ENCODE measurements at regions not wholly inside any gene's neighbourhood (a gene's known extent, or its start where the extent isn't known, plus 50 kb on each side); places are given as distances from the start of the nearest gene placed in this dataset.
"Not testable (repeated sequence)": the region's sequence is repeated elsewhere in the genome, so short reads cannot be mapped to it uniquely, and the experiment has no call there.

DNA sequence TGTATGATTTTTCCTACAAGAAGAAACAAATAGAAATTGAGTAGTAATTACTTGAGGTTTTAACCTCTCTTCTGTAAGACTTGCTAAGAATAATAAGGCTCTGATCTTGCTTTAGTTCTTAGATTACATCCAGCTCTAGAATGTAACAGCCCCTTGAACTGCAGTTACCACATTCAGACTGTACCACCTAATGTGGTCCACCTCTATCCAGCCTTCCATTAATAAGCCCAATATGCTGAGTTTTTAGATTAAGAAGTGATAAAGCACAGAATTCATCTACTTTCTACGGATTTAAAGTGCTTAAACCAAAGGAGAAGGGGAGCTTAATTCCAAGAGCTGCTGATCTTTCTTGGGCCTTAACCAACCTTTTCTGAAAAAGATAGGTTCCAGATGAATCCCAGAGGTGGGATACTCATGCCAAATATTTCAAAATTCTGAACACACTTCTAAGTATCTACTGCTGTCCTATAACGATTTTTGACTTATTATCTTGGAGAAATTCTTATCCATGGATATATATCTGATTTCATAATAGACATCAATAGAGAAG is 131.5 kb downstream of the ZNF608 start:
- no peak for DNase-seq

- DNase-seq = no peak
Observed at GRCh38 chr5:124614105-124614504, 132.3 kb downstream of the ZNF608 start.

DNA sequence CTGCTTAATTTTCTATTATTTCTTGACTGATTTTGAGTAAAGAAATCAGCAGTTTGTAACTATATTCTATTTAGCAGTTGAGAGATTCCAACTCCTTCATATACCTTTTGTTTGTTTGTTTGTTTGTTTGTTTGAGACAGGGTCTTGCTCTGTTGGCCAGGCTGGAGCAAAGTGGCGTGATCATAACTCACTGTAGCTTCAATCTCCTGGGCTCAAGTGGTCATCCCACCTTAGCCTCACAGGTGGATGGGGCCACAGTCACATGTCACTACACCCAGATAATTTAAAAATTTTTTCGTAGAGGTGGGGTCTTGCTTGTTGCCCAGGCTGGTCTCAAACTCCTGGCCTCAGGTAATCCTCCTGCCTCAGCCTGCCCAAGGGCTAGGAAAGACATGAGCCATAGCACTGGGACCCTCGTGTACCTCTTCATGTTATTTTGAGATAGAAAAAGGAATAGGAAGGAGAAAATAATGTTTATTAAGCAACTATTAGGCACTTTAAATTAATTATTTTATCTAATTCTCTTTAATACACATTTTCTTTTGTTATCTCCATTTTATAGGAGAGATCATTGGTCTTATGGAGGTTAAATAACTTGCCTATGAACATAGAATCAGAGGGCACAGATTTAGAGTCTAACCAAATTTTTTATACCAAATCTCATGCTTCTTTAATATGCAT is 133.0 kb downstream of the ZNF608 start:
- DNase-seq = no peak

- DNase-seq = no peak
Observed at GRCh38 chr5:124612023-124612422, 134.4 kb downstream of the ZNF608 start.

- DNase-seq = not testable (repeated sequence)
Observed at GRCh38 chr5:124611262-124611661, 135.2 kb downstream of the ZNF608 start.

DNA sequence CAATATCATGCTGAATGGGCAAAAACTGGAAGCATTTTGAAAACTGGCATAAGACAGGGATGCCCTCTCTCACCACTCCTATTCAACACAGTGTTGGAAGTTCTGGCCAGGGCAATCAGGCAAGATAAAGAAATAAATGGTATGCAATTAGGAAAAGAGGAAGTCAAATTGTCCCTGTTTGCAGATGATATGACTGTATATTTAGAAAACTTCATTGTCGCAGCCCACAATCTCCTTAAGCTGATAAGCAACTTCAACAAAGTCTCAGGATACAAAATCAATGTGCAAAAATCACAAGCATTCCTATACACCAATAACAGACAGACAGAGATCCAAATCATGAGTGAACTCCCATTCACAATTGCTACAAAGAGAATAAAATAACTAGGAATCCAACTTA is 136.8 kb downstream of the ZNF608 start:
- DNase-seq = not testable (repeated sequence)

DNA sequence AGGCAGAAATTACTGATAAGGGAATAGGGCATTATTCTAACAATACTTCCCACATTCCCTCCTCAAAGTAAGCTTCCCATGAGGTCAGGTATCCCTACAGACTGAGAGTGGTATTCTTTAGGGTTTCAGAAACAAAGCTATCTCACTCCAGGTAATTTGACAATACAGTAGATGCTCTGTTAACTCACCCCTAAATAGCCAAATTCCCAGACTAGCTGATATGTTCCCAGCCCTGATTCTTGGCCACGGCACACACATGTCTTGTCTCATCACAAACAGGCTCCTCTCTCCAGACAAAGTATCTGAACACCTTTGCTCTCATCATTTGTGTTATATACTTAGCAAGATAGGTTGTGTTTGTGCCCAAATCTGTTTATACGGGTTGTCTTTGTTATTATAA is 139.9 kb downstream of the ZNF608 start:
- no peak for DNase-seq

- no peak for DNase-seq
Observed at GRCh38 chr5:124606093-124606492, 140.3 kb downstream of the ZNF608 start.

- DNase-seq = no peak
Observed at GRCh38 chr5:124605541-124605940, 140.9 kb downstream of the ZNF608 start.

GRCh38 chr5:124604419-124604818 is 142.0 kb downstream of the ZNF608 start:
- no peak for DNase-seq

DNA sequence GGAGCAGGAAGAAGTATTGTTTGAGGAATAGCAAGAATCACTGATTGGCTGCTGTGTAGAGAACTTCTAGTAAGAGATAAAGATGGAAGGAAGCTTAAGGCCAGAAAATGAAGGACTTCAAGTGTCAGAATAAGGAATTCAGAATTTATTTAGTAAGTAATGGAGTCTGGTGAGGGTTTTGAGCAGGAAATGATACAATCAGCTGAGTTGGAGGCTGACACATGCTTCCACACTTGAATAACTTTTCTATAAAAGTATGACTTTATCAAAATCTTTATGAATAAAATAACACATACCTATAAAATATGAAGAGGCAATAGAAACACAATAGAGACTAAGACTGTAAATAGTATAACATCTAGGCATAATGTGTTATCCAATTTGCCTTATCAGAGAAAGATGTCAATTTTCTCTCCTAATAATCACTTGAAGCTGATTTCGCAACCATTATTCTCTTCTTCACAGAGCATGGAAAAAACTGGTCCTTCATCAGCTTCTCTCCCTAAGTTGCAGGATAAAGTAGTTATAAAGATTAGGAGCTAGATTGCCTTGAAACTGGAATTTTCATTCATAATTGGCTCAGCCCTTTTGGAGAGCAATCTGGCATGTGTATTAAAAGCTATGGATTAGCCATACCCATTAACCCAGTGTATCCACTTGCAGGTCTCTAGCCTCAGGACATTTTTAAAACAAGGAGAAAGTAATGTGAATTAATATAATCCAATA is 143.4 kb downstream of the ZNF608 start:
- DNase-seq = no peak

DNA sequence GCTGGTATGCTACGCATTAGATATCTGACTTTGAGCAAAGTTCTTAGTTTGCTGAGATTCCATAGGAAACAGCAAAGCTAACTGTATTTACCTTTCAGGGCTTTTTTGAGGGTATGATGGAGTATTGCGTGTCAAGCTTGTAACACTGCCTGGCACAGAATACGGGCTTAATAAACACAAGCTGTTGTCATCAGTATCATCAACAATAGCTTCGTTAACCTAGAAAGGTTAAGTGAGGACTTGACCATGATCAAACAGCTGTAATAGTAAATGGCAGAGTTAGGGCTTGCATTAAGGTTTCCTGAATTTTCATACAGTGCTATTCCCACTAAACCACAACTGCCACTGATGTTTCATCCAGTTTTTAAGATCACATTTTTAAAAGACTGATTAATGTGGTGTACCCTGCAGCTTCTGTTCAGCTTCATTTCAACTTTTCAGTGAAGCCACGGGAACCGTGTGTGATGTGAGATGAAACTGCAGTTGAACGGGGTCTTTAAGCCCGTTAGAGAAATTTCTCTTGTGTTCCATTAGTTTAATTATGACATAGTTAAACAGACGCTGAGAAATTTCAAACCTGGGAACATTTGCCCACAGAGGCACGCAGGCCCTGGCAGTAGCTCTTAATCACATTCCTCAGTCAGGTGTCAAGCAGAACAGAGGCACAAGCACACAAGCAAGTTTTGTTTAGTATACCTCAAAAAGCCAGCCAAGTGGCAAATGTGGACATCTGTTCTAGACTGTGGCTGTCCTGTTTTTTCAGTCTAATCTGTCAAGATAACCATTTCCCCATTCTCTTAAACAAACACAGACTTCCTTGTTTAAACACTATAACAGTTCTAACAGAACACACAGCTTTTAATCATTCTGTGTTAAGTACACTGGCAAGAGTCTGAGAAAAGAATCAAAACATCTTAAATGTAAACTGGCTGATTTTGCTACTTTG is 147.1 kb downstream of the ZNF608 start:
- no peak for DNase-seq

GRCh38 chr5:124596595-124597421 is 149.6 kb downstream of the ZNF608 start:
- no peak for DNase-seq

DNA sequence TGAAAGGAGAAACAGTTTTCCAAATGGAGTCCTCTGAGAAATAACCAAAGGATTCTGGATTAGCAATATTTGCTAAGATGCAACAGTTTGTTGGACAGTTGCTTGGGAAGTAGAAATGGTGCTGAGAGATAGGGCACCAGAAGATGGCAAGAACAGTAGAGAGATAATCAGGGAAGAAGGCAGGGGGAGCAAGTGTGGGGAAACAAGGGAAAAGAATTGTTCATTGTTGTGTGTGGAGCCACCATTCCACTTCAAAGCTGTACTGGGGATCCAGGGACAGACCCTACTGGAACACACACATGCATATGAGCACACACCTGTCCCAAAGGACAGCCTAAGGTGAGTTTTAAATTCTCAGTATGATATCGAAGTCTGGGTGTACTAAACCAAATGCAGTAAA is 152.5 kb downstream of the ZNF608 start:
- no peak for DNase-seq

- DNase-seq = no peak
Observed at GRCh38 chr5:124592891-124593290, 153.5 kb downstream of the ZNF608 start.

DNA sequence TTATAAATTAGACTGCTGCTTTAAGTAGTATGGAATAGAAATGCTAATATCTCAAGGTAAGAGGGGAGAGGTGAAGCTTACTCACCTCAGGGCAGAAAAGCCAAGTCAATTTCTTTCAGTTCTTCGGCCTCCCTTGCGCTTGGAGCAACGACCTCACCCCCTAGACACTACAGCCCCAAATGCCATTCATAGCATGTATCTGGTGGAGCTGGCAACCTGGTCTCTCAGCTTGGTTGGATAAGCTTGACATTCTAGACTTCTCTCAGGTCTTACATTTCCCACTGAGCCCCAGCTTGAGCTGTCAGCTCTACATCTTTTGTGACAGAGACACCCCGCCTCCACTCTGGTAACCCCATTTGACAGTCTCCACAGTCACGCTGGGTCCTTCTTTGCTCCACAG is 154.9 kb downstream of the ZNF608 start:
- no peak for DNase-seq

DNA sequence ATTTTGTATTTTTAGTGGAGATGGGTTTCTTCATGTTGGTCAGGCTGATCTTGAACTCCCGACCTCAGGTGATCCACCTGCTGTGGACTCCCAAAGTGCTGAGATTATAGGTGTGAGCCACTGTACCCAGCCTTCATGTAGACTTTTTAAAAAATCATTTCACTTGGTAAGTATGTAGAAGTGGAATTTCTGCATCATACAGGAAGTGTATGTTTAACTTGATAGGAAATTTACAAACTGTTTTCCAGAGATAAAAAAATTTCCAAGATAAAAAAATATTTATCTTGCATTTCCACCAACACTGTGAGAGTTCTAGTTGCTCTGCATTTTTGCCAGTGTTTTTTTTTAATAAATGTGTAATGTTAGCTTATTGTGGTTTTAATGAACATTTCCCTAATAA is 155.8 kb downstream of the ZNF608 start:
- no peak for DNase-seq

GRCh38 chr5:124587280-124587679 is 159.2 kb downstream of the ZNF608 start:
- DNase-seq = no peak

DNA sequence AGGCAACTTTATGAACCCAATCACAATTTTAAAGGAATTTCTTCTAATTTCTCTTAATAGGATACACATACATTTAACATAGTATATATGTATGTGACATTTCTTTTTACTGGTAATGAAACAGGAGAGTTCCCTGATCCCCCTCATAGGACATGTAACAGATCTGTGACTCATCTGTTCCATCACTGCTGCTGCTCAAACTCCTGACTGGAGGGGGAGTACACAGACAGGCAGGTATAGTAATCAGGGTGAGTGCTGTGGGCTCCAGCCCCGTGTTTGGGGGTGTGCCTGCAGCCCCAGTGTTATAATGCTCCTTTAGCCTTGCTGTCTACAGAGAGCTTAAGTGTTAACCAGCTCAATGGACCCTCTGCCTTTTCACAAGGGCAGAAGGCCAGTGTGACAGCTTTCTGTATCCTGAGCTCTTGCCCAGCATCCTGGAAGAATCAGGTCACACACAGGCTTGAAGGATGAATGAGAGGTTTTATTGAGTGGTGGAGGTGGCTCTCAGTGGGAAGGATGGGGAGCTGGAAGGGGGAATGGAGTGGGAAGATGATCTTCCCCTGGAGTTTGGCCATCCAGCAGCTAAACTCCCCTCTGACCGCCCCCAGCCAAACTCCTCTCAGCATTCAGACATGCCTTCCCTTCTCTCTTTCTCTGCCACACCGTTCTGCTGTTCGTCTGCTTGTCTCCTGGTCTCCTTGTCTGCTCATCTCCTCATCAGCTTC is 161.3 kb downstream of the ZNF608 start:
- DNase-seq = no peak

GRCh38 chr5:124583469-124584350 is 162.7 kb downstream of the ZNF608 start:
- no peak for DNase-seq

- DNase-seq = no peak
Observed at GRCh38 chr5:124582561-124582840, 163.9 kb downstream of the ZNF608 start.

Measured in activated gamma-delta T cell treated with Interleukin-2 at 50 U/mL for 16 hours (primary cell).